HEK293T (cell line): ENCODE measurements at regions not wholly inside any gene's neighbourhood (a gene's known extent, or its start where the extent isn't known, plus 50 kb on each side); places are given as distances from the start of the nearest gene placed in this dataset.

Source experiments
- ARNT ChIP-seq: fragments of 450-650 bp; IDR thresholded peaks from 2 replicates; pipeline ENCODE4 v1.6.1; 2017; ENCODE audit warnings: mild to moderate bottlenecking
- BHLHE40 ChIP-seq: fragments of 450-650 bp; IDR thresholded peaks from 2 replicates; pipeline ENCODE4 v1.6.1; 2016; ENCODE audit warnings: mild to moderate bottlenecking, moderate library complexity, borderline replicate concordance
- L3MBTL2 ChIP-seq: fragments of 450-650 bp; conservative IDR thresholded peaks from 2 replicates; pipeline ENCODE4 v1.6.1; 2016; ENCODE audit warnings: mild to moderate bottlenecking
- TARDBP ChIP-seq: fragments of 450-650 bp; IDR thresholded peaks from 2 replicates; pipeline ENCODE4 v1.6.1; 2016

DNA sequence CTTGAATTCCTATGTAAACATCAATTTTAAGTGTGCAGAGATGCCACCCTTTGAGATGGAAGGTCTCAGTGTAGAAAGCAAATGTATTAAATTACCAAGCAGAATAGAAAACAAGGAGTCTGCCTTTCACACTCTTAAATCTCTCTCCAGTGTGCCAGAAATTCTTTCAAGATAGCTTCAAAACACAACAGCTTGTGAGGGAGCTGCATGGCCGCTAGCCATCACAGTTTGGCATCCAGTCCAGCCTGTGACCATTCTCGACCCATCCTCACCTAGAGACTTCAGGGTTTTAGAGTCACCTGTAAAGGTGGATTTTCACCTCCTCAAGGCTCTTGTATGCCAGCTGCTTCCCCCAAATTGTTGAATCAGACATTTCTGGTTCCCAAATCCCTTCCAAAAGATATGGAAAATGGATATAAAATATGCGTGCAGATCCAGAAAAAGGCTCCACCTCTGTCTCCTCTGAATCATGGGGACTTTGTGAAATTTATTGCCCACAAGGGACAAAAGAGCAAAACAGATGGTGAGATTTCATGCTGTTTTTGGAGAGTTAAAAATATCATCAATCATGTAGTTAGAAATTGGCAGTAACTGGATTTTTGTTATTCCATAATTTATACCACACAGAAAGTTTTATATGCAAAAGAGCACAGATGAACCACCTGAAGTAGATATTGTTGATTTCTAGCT lies 114.2 kb upstream of the THRB start:
- no peak for TF ChIP-seq TARDBP
- no peak for TF ChIP-seq BHLHE40
- no peak for TF ChIP-seq ARNT
- TF ChIP-seq L3MBTL2 = no peak
